ENCODE measurements at regions not wholly inside any gene's neighbourhood (a gene's known extent, or its start where the extent isn't known, plus 50 kb on each side); places are given as distances from the start of the nearest gene placed in this dataset.

DNA sequence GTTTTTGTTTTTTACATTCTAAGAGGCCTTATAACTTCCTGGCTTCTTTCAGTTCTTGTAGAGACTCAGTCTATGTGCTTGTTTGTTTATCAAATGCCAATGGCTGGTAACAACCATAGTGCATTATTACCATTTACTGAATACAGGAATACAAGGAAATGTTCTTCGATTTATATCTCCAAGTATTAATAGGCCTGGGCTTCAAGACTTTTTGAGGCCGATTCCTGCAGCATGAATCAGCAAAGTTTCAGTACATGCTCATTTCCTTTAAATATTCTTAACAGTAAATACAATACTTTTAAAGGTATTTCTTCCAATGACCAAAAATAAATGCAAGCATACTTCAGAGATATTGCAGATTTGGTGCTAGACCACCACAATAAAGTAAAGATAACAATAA lies 535.3 kb downstream of the EFNA5 start:
- Histone ChIP-seq H3K36me3 (no peaks in the 10 kb centered on the region), H3K27ac (no peak overlapping the region), H3K4me1 (no peaks in the 10 kb centered on the region), H3K4me3 (no peak overlapping the region), H3K9me3 (no peaks in the 10 kb centered on the region), H3K9ac (no peak overlapping the region), H3K4me2 (no peak overlapping the region), H4K20me1 (no peaks in the 10 kb centered on the region), H3K27me3 (no peaks in the 10 kb centered on the region)
- no peak for TF ChIP-seq Cebpa-rat (IDR thresholded peaks at IDR 0.05)

GRCh38 chr5:107134931-107135330 lies 535.8 kb downstream of the EFNA5 start:
- H3K4me2 ChIP-seq: no peak overlapping the region

DNA sequence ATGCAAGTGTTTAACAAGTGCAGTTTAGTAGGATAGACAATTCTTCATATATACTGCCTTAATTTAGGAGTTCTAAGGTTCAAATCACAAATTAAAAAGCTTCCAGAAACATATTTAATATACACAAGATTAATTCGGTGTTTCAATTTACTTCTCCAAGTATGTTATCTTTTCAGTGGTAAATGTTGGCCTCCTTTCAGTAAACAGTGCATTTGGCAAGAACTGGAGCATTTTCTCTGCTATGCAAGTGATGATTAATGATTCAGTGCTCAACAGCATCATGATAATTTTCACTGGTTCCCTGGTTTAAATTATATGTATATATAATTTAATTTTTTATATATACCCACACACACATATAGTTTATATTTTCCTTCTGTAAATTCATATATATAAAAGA lies 541.7 kb downstream of the EFNA5 start:
- H3K9ac ChIP-seq: no peak overlapping the region
- H3K36me3 ChIP-seq: no peaks in the 10 kb centered on the region
- TF ChIP-seq Cebpa-rat (IDR thresholded peaks at IDR 0.05): no peak

More at GRCh38 chr5:107134931-107135330, 535.8 kb downstream of the EFNA5 start:
- Histone ChIP-seq H3K9ac (no peak overlapping the region), H3K27ac (no peak overlapping the region), H3K27me3 (no peaks in the 10 kb centered on the region), H3K4me1 (no peaks in the 10 kb centered on the region), H3K4me3 (no peak overlapping the region), H4K20me1 (no peaks in the 10 kb centered on the region), H3K36me3 (no peaks in the 10 kb centered on the region), H3K9me3 (no peaks in the 10 kb centered on the region)
- TF ChIP-seq Cebpa-rat (IDR thresholded peaks at IDR 0.05): no peak

DNA sequence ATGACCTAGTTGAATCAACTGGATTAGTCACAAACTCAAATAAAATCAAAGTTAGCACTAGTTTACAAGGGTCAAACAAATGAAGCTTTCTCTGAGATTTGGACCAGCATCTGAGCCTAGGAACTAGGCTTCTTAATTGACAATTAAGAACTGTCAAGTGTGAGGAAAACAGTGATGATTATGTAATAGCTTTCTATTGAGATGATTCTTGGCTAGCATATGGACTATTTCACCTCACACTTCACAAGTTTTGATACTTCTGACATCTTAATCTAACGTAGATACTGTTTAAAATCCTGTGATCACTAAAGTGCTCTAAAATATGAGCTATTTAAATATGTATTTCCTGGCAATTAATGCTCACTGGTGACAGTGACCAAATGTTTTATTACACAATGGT lies 542.9 kb downstream of the EFNA5 start:
- Histone ChIP-seq H3K36me3 (no peaks in the 10 kb centered on the region), H3K4me2 (no peak overlapping the region), H3K4me1 (no peaks in the 10 kb centered on the region), H3K4me3 (no peak overlapping the region), H3K27ac (no peak overlapping the region), H3K9ac (no peak overlapping the region), H3K27me3 (no peaks in the 10 kb centered on the region), H4K20me1 (no peaks in the 10 kb centered on the region), H3K9me3 (no peaks in the 10 kb centered on the region)
- no peak for TF ChIP-seq Cebpa-rat (IDR thresholded peaks at IDR 0.05)

More for the DNA sequence above, 541.7 kb downstream of the EFNA5 start:
- no peak overlapping the region for H3K27ac ChIP-seq
- no peaks in the 10 kb centered on the region for H3K4me1 ChIP-seq
- H3K4me2 ChIP-seq: no peak overlapping the region
- no peak overlapping the region for H3K4me3 ChIP-seq
- H4K20me1 ChIP-seq: no peaks in the 10 kb centered on the region
- no peaks in the 10 kb centered on the region for H3K9me3 ChIP-seq
- no peaks in the 10 kb centered on the region for H3K27me3 ChIP-seq

DNA sequence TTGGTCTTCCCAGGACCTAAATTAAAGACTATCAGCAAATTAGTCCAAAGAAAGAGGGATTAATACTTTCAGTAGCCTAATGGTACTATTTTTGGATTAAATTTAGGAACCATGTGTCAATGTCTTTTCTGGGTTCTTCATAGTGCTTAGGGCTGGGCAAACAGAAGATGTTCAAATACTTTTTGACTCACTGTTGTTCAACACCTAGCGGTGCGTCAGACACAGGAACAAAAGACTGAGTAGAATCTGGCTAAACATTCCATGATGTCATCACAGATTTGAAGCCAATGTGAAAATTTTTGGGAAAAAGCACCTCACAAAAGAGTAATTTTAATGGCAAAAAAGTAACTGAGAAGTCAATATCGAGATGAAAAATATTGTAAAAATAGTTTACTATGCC lies 544.4 kb downstream of the EFNA5 start:
- no peaks in the 10 kb centered on the region for H3K4me1 ChIP-seq
- H3K27ac ChIP-seq: no peak overlapping the region
- no peak overlapping the region for H3K4me3 ChIP-seq
- no peak for TF ChIP-seq Cebpa-rat (IDR thresholded peaks at IDR 0.05)
- H3K27me3 ChIP-seq: no peaks in the 10 kb centered on the region
- H3K9me3 ChIP-seq: no peaks in the 10 kb centered on the region
- H3K9ac ChIP-seq: no peak overlapping the region
- no peaks in the 10 kb centered on the region for H4K20me1 ChIP-seq
- no peak overlapping the region for H3K4me2 ChIP-seq
- no peaks in the 10 kb centered on the region for H3K36me3 ChIP-seq

GRCh38 chr5:107124376-107124775 lies 546.4 kb downstream of the EFNA5 start:
- Histone ChIP-seq H3K9me3 (no peaks in the 10 kb centered on the region), H3K4me3 (no peak overlapping the region), H3K9ac (no peak overlapping the region), H3K4me1 (no peaks in the 10 kb centered on the region), H3K4me2 (no peak overlapping the region), H4K20me1 (no peaks in the 10 kb centered on the region), H3K27ac (no peak overlapping the region), H3K36me3 (no peaks in the 10 kb centered on the region), H3K27me3 (no peaks in the 10 kb centered on the region)
- TF ChIP-seq Cebpa-rat (IDR thresholded peaks at IDR 0.05): no peak

- Histone ChIP-seq H3K4me1 (no peaks in the 10 kb centered on the region), H3K27ac (no peak overlapping the region), H4K20me1 (no peaks in the 10 kb centered on the region), H3K4me3 (no peak overlapping the region), H3K9ac (no peak overlapping the region), H3K36me3 (no peaks in the 10 kb centered on the region), H3K4me2 (no peak overlapping the region), H3K9me3 (no peaks in the 10 kb centered on the region), H3K27me3 (no peaks in the 10 kb centered on the region)
- no peak for TF ChIP-seq Cebpa-rat (IDR thresholded peaks at IDR 0.05)
Observed at GRCh38 chr5:107123014-107123413, 547.7 kb downstream of the EFNA5 start.

- no peak overlapping the region for H3K4me3 ChIP-seq
- H3K4me1 ChIP-seq: no peaks in the 10 kb centered on the region
- no peak overlapping the region for H3K4me2 ChIP-seq
- H3K27me3 ChIP-seq: no peaks in the 10 kb centered on the region
- no peaks in the 10 kb centered on the region for H4K20me1 ChIP-seq
- no peaks in the 10 kb centered on the region for H3K9me3 ChIP-seq
- no peaks in the 10 kb centered on the region for H3K36me3 ChIP-seq
- TF ChIP-seq Cebpa-rat (IDR thresholded peaks at IDR 0.05): no peak
- H3K27ac ChIP-seq: no peak overlapping the region
- H3K9ac ChIP-seq: no peak overlapping the region
Observed at GRCh38 chr5:107121793-107122519, 548.8 kb downstream of the EFNA5 start.

GRCh38 chr5:107119656-107120055 lies 551.1 kb downstream of the EFNA5 start:
- no peak overlapping the region for H3K4me3 ChIP-seq
- H3K9ac ChIP-seq: no peak overlapping the region
- no peaks in the 10 kb centered on the region for H3K36me3 ChIP-seq
- no peaks in the 10 kb centered on the region for H3K4me1 ChIP-seq
- H3K27ac ChIP-seq: no peak overlapping the region
- no peak overlapping the region for H3K4me2 ChIP-seq
- H3K9me3 ChIP-seq: no peaks in the 10 kb centered on the region
- TF ChIP-seq Cebpa-rat (IDR thresholded peaks at IDR 0.05): no peak
- no peaks in the 10 kb centered on the region for H4K20me1 ChIP-seq
- H3K27me3 ChIP-seq: no peaks in the 10 kb centered on the region

GRCh38 chr5:107118184-107119019 lies 552.3 kb downstream of the EFNA5 start:
- no peak for TF ChIP-seq Cebpa-rat (IDR thresholded peaks at IDR 0.05)
- H3K4me2 ChIP-seq: no peak overlapping the region
- H3K4me3 ChIP-seq: no peak overlapping the region

More at GRCh38 chr5:107118184-107119019, 552.3 kb downstream of the EFNA5 start:
- H3K9me3 ChIP-seq: no peaks in the 10 kb centered on the region
- no peak overlapping the region for H3K9ac ChIP-seq
- no peaks in the 10 kb centered on the region for H3K4me1 ChIP-seq
- no peaks in the 10 kb centered on the region for H3K27me3 ChIP-seq
- no peak overlapping the region for H3K27ac ChIP-seq
- H3K36me3 ChIP-seq: no peaks in the 10 kb centered on the region
- no peaks in the 10 kb centered on the region for H4K20me1 ChIP-seq
